Endothelial cell of umbilical vein (primary cell): ENCODE measurements at regions not wholly inside any gene's neighbourhood (a gene's known extent, or its start where the extent isn't known, plus 50 kb on each side); places are given as distances from the start of the nearest gene placed in this dataset.

Source experiments
- CTCF ChIP-seq, 2 donors: IDR thresholded peaks; 1 replicate in 1 of 2; 2 replicates in 1 of 2; pipeline ENCODE4 v1.5.1; 2011; ENCODE audit warnings: low read length in 2 of 2, mild to moderate bottlenecking in 2 of 2, moderate library complexity in 2 of 2, control low read depth in 1 of 2, inconsistent platforms in 1 of 2, low read depth in 1 of 2; ENCODE audit not compliant: insufficient read depth in 1 of 2; ENCODE audit errors: extremely low read depth in 1 of 2
- EZH2 ChIP-seq: IDR thresholded peaks from 2 replicates; pipeline ENCODE4 v1.6.1; 2012; ENCODE audit warnings: borderline replicate concordance, low read depth, mild to moderate bottlenecking, moderate library complexity, low read length, inconsistent platforms; ENCODE audit not compliant: severe bottlenecking
- FOS ChIP-seq: IDR thresholded peaks from 2 replicates; pipeline ENCODE4 v1.6.1; 2011; ENCODE audit warnings: mild to moderate bottlenecking, low read length, moderate library complexity, borderline replicate concordance; ENCODE audit not compliant: insufficient read depth
- GATA2 ChIP-seq: IDR thresholded peaks from 2 replicates; pipeline ENCODE4 v1.7.0; 2011; ENCODE audit warnings: low read depth, mild to moderate bottlenecking, moderate library complexity, mixed read lengths, low read length; ENCODE audit not compliant: insufficient read length, insufficient read depth
- JUN ChIP-seq: IDR thresholded peaks from 2 replicates; pipeline ENCODE4 v1.6.1; 2011; ENCODE audit warnings: borderline replicate concordance, low read depth; ENCODE audit not compliant: insufficient read length, insufficient read depth
- MYC ChIP-seq: IDR thresholded peaks from one replicate; pipeline ENCODE4 v1.6.1; 2011; ENCODE audit warnings: mild to moderate bottlenecking, low read depth, low read length
- POLR2A ChIP-seq: IDR thresholded peaks from 2 replicates; pipeline ENCODE4 v1.6.1; 2012; ENCODE audit warnings: low read depth, mild to moderate bottlenecking, control low read depth, low read length
- POLR2AphosphoS5 ChIP-seq: IDR thresholded peaks from 2 replicates; pipeline ENCODE4 v1.6.1; 2012; ENCODE audit warnings: low read depth, mild to moderate bottlenecking, control low read depth, low read length, moderate library complexity; ENCODE audit not compliant: insufficient read depth
- TF ChIP-seq, protein P1 (sequence below): IDR thresholded peaks from 2 replicates; pipeline ENCODE4 v1.6.1; 2011; ENCODE audit not compliant: insufficient read depth, insufficient read length

- TF ChIP-seq CTCF (IDR thresholded peaks at IDR 0.05; ENCODE audit: extremely low read depth in 1 of 2, insufficient read depth in 1 of 2, low read depth in 1 of 2, low read length in 2 of 2): no peak
- TF ChIP-seq POLR2AphosphoS5: no peak
- TF ChIP-seq GATA2: no peak
- TF ChIP-seq JUN: no peak
- no peak for TF ChIP-seq POLR2A
- TF ChIP-seq EZH2: no peak
- no peak for TF ChIP-seq FOS
- TF ChIP-seq, protein P1, sequence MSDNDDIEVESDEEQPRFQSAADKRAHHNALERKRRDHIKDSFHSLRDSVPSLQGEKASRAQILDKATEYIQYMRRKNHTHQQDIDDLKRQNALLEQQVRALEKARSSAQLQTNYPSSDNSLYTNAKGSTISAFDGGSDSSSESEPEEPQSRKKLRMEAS: no peak
- no peak for TF ChIP-seq MYC
Measured at GRCh38 chr16:66250686-66251431, 115.6 kb upstream of the CDH5 start.
